T47D (cell line): ENCODE measurements at regions not wholly inside any gene's neighbourhood (a gene's known extent, or its start where the extent isn't known, plus 50 kb on each side); places are given as distances from the start of the nearest gene placed in this dataset.

ENCODE experiments used
- DNase-seq, 2 experiments: peaks; one replicate each; pipeline versions ENCODE4 v3.0.0 to v3.0.0-alpha.2; 2011 to 2012; ENCODE audit warnings: low read depth in 1 of 2, low spot score in 1 of 2
- JUND ChIP-seq: IDR thresholded peaks from 2 replicates; pipeline ENCODE4 v1.6.1; 2012; ENCODE audit warnings: low read depth
- in situ Hi-C: cut with HindIII; loops from 2 replicates; pipeline ENCODE4 v1.10.0; 2016; ENCODE audit warnings: low sequenced_read_pairs, low pct_unique_long_range_greater_than_20kb

GRCh38 chr6:166677941-166678340 lies 50.9 kb upstream of the RPS6KA2 start:
- no peak for TF ChIP-seq JUND
- in situ Hi-C loops: no loop called here

More at GRCh38 chr6:166677941-166678340, 50.9 kb upstream of the RPS6KA2 start:
- DNase-seq: no peak
